H1 (cell line): ENCODE measurements at regions not wholly inside any gene's neighbourhood (a gene's known extent, or its start where the extent isn't known, plus 50 kb on each side); places are given as distances from the start of the nearest gene placed in this dataset.

Source experiments
- ASH2L ChIP-seq: fragments of 200-600, 300-600 bp; sonication (generic); IDR thresholded peaks from one replicate; pipeline ENCODE4 v1.7.1; 2017; ENCODE audit warnings: low read length
- BRCA1 ChIP-seq: IDR thresholded peaks from 2 replicates; pipeline ENCODE4 v1.6.1; 2012; ENCODE audit warnings: low read depth, low read length, improper control_type of control experiment
- EZH2 ChIP-seq: fragments of 200-600 bp; sonication (generic); IDR thresholded peaks from 2 replicates; pipeline ENCODE4 v1.7.1; 2012; ENCODE audit warnings: low read depth, mild to moderate bottlenecking, moderate library complexity, low read length, inconsistent platforms; ENCODE audit not compliant: severe bottlenecking
- FOSL1 ChIP-seq: IDR thresholded peaks from 2 replicates; pipeline ENCODE4 v1.6.1; 2011; ENCODE audit warnings: mild to moderate bottlenecking, low read depth, low read length, moderate library complexity; ENCODE audit not compliant: insufficient read depth
- GABPA ChIP-seq: IDR thresholded peaks from 2 replicates; pipeline ENCODE4 v1.6.1; 2011; ENCODE audit warnings: mild to moderate bottlenecking, low read length, moderate library complexity, borderline replicate concordance; ENCODE audit not compliant: insufficient read depth
- HDAC2 ChIP-seq, 2 experiments: fragments of 300-600 bp in 1 of 2; sonication (generic) in 1 of 2; IDR thresholded peaks; 2 replicates each; pipeline ENCODE4 v1.6.1; 2011 to 2012; ENCODE audit warnings: low read depth in 2 of 2, low read length in 2 of 2, mild to moderate bottlenecking in 2 of 2, moderate library complexity in 2 of 2, borderline replicate concordance in 1 of 2, inconsistent platforms in 1 of 2
- PHF8 ChIP-seq: fragments of 200-600 bp; sonication (generic); conservative IDR thresholded peaks from 2 replicates; pipeline ENCODE4 v1.7.1; 2012; ENCODE audit warnings: low read depth, mild to moderate bottlenecking, inconsistent platforms, low read length, moderate library complexity
- RAD21 ChIP-seq, 2 experiments: IDR thresholded peaks in 1 of 2; conservative IDR thresholded peaks in 1 of 2; 2 replicates each; pipeline ENCODE4 v1.6.1; 2011; ENCODE audit warnings: low read depth in 2 of 2, low read length in 2 of 2, improper control_type of control experiment in 1 of 2, inconsistent platforms in 1 of 2, mild to moderate bottlenecking in 1 of 2, moderate library complexity in 1 of 2
- SIRT6 ChIP-seq: IDR thresholded peaks from one replicate; pipeline ENCODE4 v1.7.1; 2012; ENCODE audit warnings: low read length, inconsistent platforms
- YY1 ChIP-seq: IDR thresholded peaks from 2 replicates; pipeline ENCODE4 v1.6.1; 2011; ENCODE audit warnings: low read depth, mild to moderate bottlenecking, low read length
- TF ChIP-seq, protein P1 (sequence below), 3 experiments: IDR thresholded peaks; 1 replicate in 2 of 3; 2 replicates in 1 of 3; pipeline versions ENCODE4 v1.5.1 to v1.6.1; 2011; ENCODE audit warnings: low read length in 3 of 3, mild to moderate bottlenecking in 3 of 3, inconsistent platforms in 2 of 3, low read depth in 1 of 3, moderate library complexity in 1 of 3; ENCODE audit not compliant: insufficient read depth in 1 of 3; ENCODE audit errors: control extremely low read depth in 1 of 3

DNA sequence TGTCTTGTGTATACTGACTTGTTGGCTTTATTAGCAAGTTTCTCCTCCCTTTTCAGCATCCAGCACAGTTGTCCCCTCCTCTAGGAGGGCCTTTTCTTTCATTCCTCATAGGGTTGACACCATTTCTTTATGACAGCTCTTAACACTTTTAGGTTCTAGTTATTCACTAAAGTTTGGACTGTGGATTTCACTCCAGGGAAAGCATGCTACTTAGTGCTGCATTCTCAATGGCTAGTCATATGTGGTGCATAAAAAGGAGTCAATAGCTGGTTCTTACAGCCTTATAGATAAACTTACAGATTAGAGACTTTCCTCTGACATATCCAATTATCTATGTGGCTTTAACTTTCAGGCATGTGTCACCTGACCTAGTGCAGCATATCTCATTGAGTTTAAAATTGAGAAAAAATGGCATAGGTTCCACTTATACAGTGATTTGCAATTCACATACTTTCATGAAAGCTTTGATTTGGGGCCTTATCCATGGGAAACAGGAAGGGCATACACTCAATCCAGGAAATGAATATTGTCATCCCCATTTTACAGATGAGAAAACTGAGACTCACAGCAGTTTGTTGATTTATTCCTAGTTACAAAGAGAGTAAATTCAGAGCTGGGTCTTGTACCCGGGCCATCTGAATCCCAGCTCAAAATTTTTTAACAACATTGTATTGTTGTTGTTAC, 289.7 kb downstream of the LPIN1 start:
- TF ChIP-seq, protein P1, sequence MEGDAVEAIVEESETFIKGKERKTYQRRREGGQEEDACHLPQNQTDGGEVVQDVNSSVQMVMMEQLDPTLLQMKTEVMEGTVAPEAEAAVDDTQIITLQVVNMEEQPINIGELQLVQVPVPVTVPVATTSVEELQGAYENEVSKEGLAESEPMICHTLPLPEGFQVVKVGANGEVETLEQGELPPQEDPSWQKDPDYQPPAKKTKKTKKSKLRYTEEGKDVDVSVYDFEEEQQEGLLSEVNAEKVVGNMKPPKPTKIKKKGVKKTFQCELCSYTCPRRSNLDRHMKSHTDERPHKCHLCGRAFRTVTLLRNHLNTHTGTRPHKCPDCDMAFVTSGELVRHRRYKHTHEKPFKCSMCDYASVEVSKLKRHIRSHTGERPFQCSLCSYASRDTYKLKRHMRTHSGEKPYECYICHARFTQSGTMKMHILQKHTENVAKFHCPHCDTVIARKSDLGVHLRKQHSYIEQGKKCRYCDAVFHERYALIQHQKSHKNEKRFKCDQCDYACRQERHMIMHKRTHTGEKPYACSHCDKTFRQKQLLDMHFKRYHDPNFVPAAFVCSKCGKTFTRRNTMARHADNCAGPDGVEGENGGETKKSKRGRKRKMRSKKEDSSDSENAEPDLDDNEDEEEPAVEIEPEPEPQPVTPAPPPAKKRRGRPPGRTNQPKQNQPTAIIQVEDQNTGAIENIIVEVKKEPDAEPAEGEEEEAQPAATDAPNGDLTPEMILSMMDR (IDR thresholded peaks at IDR 0.05; ENCODE audit: control extremely low read depth in 1 of 3, insufficient read depth in 1 of 3, low read depth in 1 of 3, low read length in 3 of 3), result no peak
- no peak for TF ChIP-seq EZH2
- TF ChIP-seq RAD21 (IDR thresholded peaks at IDR 0.05 in 1 of 2, conservative IDR thresholded peaks at IDR 0.05 in 1 of 2; ENCODE audit: low read depth in 2 of 2, low read length in 2 of 2), result no peak
- TF ChIP-seq PHF8, result no peak
- TF ChIP-seq BRCA1, result no peak
- no peak for TF ChIP-seq GABPA
- TF ChIP-seq YY1, result no peak
- no peak for TF ChIP-seq SIRT6
- TF ChIP-seq FOSL1, result no peak
- no peak for TF ChIP-seq HDAC2 (IDR thresholded peaks at IDR 0.05; ENCODE audit: borderline replicate concordance in 1 of 2, low read depth in 2 of 2, low read length in 2 of 2)
- TF ChIP-seq ASH2L, result no peak
